Left lung (tissue), 4 donors: ENCODE measurements at regions not wholly inside any gene's neighbourhood (a gene's known extent, or its start where the extent isn't known, plus 50 kb on each side); places are given as distances from the start of the nearest gene placed in this dataset.
A peak's percentile ranks its signal among the peaks of the same experiment; 100 is the strongest.

Experiments used
- ATAC-seq: fragments of 200-7000 bp; cut with Tn5 transposase; one replicate; pipeline ENCODE4 v1.9.1; 2020; ENCODE audit warnings: moderate library complexity
- DNase-seq, 4 donors: peaks; one replicate each; pipeline ENCODE4 v3.0.0-alpha.2; 2013 to 2020
- H3K27ac ChIP-seq, 2 donors: fragments of 200-600 bp; sonication (generic) in 1 of 2; one replicate each; pipeline versions ENCODE4 v1.5.0 to v1.8.0; 2020 to 2021
- H3K27me3 ChIP-seq, 2 donors: fragments of 200-600 bp; sonication (generic) in 1 of 2; one replicate each; pipeline versions ENCODE4 v1.5.0 to v1.8.0; 2020 to 2021
- H3K36me3 ChIP-seq, 2 donors: fragments of 200-600 bp; sonication (generic) in 1 of 2; one replicate each; pipeline versions ENCODE4 v1.5.0 to v1.8.0; 2020 to 2021
- H3K4me1 ChIP-seq, 2 donors: fragments of 200-600 bp; one replicate each; pipeline ENCODE4 v1.8.0; 2021
- H3K4me3 ChIP-seq, 2 donors: fragments of 200-600 bp; sonication (generic) in 1 of 2; one replicate each; pipeline versions ENCODE4 v1.5.0 to v1.8.0; 2020 to 2021; ENCODE audit warnings: mild to moderate bottlenecking in 1 of 2
- H3K9me3 ChIP-seq, 2 donors: fragments of 200-600 bp; sonication (generic) in 1 of 2; one replicate each; pipeline versions ENCODE4 v1.5.0 to v1.8.0; 2020 to 2021
- intact Hi-C, 2 donors: fragments of 100-400 bp; cut with DNase I; formaldehyde crosslinking; loops; one replicate each; pipeline versions ENCODE4 v1.11.2 to v1.14.2; 2022
- TF ChIP-seq, protein P1 (sequence below), 2 donors: fragments of 200-600 bp; sonication (generic) in 1 of 2; IDR thresholded peaks; one replicate each; pipeline versions ENCODE4 v1.5.0 to v1.8.0; 2021; ENCODE audit warnings: antibody characterized with exemption in 2 of 2
- donor health status: DM: no; HTN: yes; CAD: no.
- donor health status: DM: no; HTN: no; CAD: no.

- Histone ChIP-seq H3K9me3 (no peaks in the 10 kb centered on the region), H3K4me3 (no peak overlapping the region), H3K36me3 (no peaks in the 10 kb centered on the region), H3K27ac (no peak overlapping the region), H3K27me3 (no peaks in the 10 kb centered on the region), H3K4me1 (no peaks in the 10 kb centered on the region)
- TF ChIP-seq, protein P1, sequence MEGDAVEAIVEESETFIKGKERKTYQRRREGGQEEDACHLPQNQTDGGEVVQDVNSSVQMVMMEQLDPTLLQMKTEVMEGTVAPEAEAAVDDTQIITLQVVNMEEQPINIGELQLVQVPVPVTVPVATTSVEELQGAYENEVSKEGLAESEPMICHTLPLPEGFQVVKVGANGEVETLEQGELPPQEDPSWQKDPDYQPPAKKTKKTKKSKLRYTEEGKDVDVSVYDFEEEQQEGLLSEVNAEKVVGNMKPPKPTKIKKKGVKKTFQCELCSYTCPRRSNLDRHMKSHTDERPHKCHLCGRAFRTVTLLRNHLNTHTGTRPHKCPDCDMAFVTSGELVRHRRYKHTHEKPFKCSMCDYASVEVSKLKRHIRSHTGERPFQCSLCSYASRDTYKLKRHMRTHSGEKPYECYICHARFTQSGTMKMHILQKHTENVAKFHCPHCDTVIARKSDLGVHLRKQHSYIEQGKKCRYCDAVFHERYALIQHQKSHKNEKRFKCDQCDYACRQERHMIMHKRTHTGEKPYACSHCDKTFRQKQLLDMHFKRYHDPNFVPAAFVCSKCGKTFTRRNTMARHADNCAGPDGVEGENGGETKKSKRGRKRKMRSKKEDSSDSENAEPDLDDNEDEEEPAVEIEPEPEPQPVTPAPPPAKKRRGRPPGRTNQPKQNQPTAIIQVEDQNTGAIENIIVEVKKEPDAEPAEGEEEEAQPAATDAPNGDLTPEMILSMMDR (IDR thresholded peaks at IDR 0.05): no peak
- DNase-seq: no peak
- intact Hi-C loops: no loop called here
- ATAC-seq: no peak
Observed at GRCh38 chr1:219795363-219795917, 132.9 kb downstream of the SLC30A10 start.

GRCh38 chr1:219794085-219794743 is 134.1 kb downstream of the SLC30A10 start:
- H3K9me3 ChIP-seq: no peaks in the 10 kb centered on the region
- H3K4me1 ChIP-seq: no peaks in the 10 kb centered on the region
- no peak overlapping the region for H3K4me3 ChIP-seq
- TF ChIP-seq, protein P1 (IDR thresholded peaks at IDR 0.05): no peak
- no peaks in the 10 kb centered on the region for H3K27me3 ChIP-seq
- H3K36me3 ChIP-seq: no peaks in the 10 kb centered on the region
- ATAC-seq (no peak), DNase-seq (no peak)
- intact Hi-C loops: no loop called here
- no peak overlapping the region for H3K27ac ChIP-seq

- Histone ChIP-seq H3K36me3 (no peaks in the 10 kb centered on the region), H3K4me3 (no peak overlapping the region), H3K4me1 (no peaks in the 10 kb centered on the region), H3K9me3 (no peaks in the 10 kb centered on the region), H3K27ac (no peak overlapping the region), H3K27me3 (no peaks in the 10 kb centered on the region)
- no peak for DNase-seq
- intact Hi-C loops: no loop called here
- peak; percentile 31 for ATAC-seq
- TF ChIP-seq, protein P1 (IDR thresholded peaks at IDR 0.05): no peak
Observed at GRCh38 chr1:219792337-219793021, 135.9 kb downstream of the SLC30A10 start.

GRCh38 chr1:219791766-219792165 is 136.6 kb downstream of the SLC30A10 start:
- Histone ChIP-seq H3K9me3 (no peaks in the 10 kb centered on the region), H3K36me3 (no peaks in the 10 kb centered on the region), H3K4me1 (no peaks in the 10 kb centered on the region), H3K27ac (no peak overlapping the region), H3K4me3 (no peak overlapping the region), H3K27me3 (no peaks in the 10 kb centered on the region)
- TF ChIP-seq, protein P1 (IDR thresholded peaks at IDR 0.05): no peak
- no peak for ATAC-seq
- DNase-seq: no peak
- intact Hi-C loops: no loop called here

DNA sequence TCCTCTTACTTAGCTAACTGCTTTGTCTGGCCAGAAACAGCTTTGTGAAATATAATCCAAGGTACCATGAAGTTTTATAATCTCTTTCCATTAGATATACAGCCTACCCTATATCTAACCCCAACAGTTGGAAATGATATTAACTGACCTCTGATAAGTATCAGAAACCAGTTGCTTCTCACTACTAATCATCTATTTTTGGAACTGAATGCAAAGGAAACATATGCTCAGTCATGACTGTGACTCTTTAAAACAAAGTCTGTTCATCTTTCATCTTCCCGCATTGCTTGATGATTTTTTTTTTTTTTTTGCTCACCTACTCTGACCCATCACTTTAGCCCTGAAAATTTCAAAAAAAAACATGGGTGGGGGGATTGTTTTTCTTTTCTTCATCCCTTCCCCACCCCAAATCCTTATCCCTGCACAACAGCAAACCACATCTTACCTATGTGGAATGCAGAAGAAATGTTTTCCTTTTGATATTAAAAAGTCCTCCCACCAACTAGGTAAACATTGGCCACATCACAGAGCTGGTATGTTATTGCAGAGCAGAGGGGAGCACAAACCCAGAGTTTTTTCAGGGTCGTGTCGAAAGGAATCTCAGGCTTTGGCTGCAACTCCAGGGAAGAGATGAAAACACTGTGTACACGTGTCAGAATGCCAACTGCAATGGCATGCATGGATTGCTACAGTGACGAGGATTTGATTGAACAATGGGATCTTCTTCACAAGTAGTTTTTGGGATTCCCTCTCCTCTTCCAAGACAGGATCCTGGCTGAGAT is 137.3 kb downstream of the SLC30A10 start:
- intact Hi-C loops: no loop called here
- Histone ChIP-seq H3K36me3 (no peaks in the 10 kb centered on the region), H3K27me3 (no peaks in the 10 kb centered on the region), H3K4me1 (no peaks in the 10 kb centered on the region), H3K4me3 (no peak overlapping the region), H3K27ac (no peak overlapping the region), H3K9me3 (no peaks in the 10 kb centered on the region)
- no peak for DNase-seq
- TF ChIP-seq, protein P1 (IDR thresholded peaks at IDR 0.05): no peak
- no peak for ATAC-seq
